ENCODE measurements at regions not wholly inside any gene's neighbourhood (a gene's known extent, or its start where the extent isn't known, plus 50 kb on each side); places are given as distances from the start of the nearest gene placed in this dataset.

GRCh38 chr5:118606940-118607339 lies 381.4 kb downstream of the DTWD2 start:
- TF ChIP-seq DPF2 (IDR thresholded peaks at IDR 0.05) (no peak), ESRRA (IDR thresholded peaks at IDR 0.05; ENCODE audit: low read length) (no peak), ATF7 (IDR thresholded peaks at IDR 0.05; ENCODE audit: low read depth) (no peak), MTA2 (IDR thresholded peaks at IDR 0.05; ENCODE audit: low read depth) (no peak), NFIC (IDR thresholded peaks at IDR 0.05; ENCODE audit: low read depth, low read length) (no peak), MYB (IDR thresholded peaks at IDR 0.05; ENCODE audit: borderline replicate concordance, low read depth, low read length) (no peak), GABPA (IDR thresholded peaks at IDR 0.05; ENCODE audit: low read depth) (no peak), MEF2B (IDR thresholded peaks at IDR 0.05; ENCODE audit: partially characterized antibody, poor library complexity, severe bottlenecking) (no peak), RAD21 (IDR thresholded peaks at IDR 0.05; ENCODE audit: insufficient read depth, low read depth, low read length) (no peak), CHD2 (IDR thresholded peaks at IDR 0.05; ENCODE audit: borderline replicate concordance, low read depth, low read length) (no peak)
- H4K20me1 ChIP-seq (ENCODE audit: control insufficient read depth, insufficient read depth): no peaks in the 10 kb centered on the region
- POLR2A ChIA-PET: no interaction called here
- BruUV-seq (replicated peaks): no TSS peak
- no peak overlapping the region for H2AFZ ChIP-seq (ENCODE audit: control insufficient read depth, low read depth, low read length)
- no peaks in the 10 kb centered on the region for H3K9me3 ChIP-seq (replicated peaks; ENCODE audit: control insufficient read depth, insufficient read depth, low read length)
- WGBS (ENCODE audit: insufficient coverage, insufficient replicate concordance, low lambda C conversion rate, missing lambda C conversion rate): 25% methylated on average over 7 of the region's 7 CpGs
- H3K27me3 ChIP-seq (replicated peaks in 1 of 2; ENCODE audit: control insufficient read depth in 2 of 2, insufficient read depth in 2 of 2, low read length in 1 of 2): no peaks in the 10 kb centered on the region
- no peak overlapping the region for H3K9ac ChIP-seq (ENCODE audit: control insufficient read depth, insufficient read depth, low read length)
- RAD21 ChIA-PET (ENCODE audit: unreplicated experiment): no interaction called here
- CTCF ChIA-PET: interaction anchor here (1.1 kb wide), 1 partner anchor 186 kb away, joined by 3 read pairs; no protein-coding TSS in a partner anchor
- SMC1A ChIA-PET (ENCODE audit: uncharacterized antibody, unreplicated experiment): interaction anchor here (1.0 to 2.2 kb wide), 3 partner anchors 11 to 185 kb away, joined by 3 to 8 read pairs (median 3); no protein-coding TSS in a partner anchor
- in situ Hi-C loops (cut with MboI) (loop anchor here (25.0 kb wide), 1 partner anchor 1145 kb away; no protein-coding TSS in a partner anchor), intact Hi-C loops (cut with micrococcal nuclease; ENCODE audit: unreplicated experiment) (no loop called here)
- no peaks in the 10 kb centered on the region for H3K36me3 ChIP-seq (ENCODE audit: control insufficient read depth in 2 of 2, insufficient read depth in 2 of 2, low read length in 1 of 2)
- H3K4me3 ChIP-seq: no peak overlapping the region
- no peaks in the 10 kb centered on the region for H3K79me2 ChIP-seq (ENCODE audit: control insufficient read depth, insufficient read depth, low read length)
- ATAC-seq (peak; percentile 41; the same call in 1 of the 3 replicates), FAIRE-seq (no peak), DNase-seq (ENCODE audit: low read depth, low spot score) (no peak)
- H3K4me1 ChIP-seq (ENCODE audit: control insufficient read depth, insufficient read depth, low read length): no peaks in the 10 kb centered on the region
- no peak overlapping the region for H3K27ac ChIP-seq (ENCODE audit: control insufficient read depth, insufficient read depth)
- no peak overlapping the region for H3K4me2 ChIP-seq (ENCODE audit: control insufficient read depth, insufficient read depth)

Data from GM12878 (cell line).